Left ventricle myocardium inferior (tissue), 1 donor: ENCODE measurements at regions not wholly inside any gene's neighbourhood (a gene's known extent, or its start where the extent isn't known, plus 50 kb on each side); places are given as distances from the start of the nearest gene placed in this dataset.

Experiments used
- DNase-seq: peaks from one replicate; pipeline ENCODE4 v3.0.0-alpha.2; 2020
- H3K27ac ChIP-seq: fragments of 200-600 bp; replicated peaks from 2 replicates; pipeline ENCODE4 v1.8.0; 2021
- H3K27me3 ChIP-seq: fragments of 200-600 bp; 2 replicates; pipeline ENCODE4 v1.8.0; 2021; ENCODE audit warnings: low read depth
- H3K36me3 ChIP-seq: fragments of 200-600 bp; 2 replicates; pipeline ENCODE4 v1.8.0; 2021
- H3K4me1 ChIP-seq: fragments of 200-600 bp; 2 replicates; pipeline ENCODE4 v1.8.0; 2021
- H3K4me3 ChIP-seq: fragments of 200-600 bp; 2 replicates; pipeline ENCODE4 v1.8.0; 2021; ENCODE audit warnings: mild to moderate bottlenecking, moderate library complexity
- H3K9me3 ChIP-seq: fragments of 200-600 bp; replicated peaks from 2 replicates; pipeline ENCODE4 v1.8.0; 2021
- CTCF ChIP-seq: fragments of 200-600 bp; IDR thresholded peaks from 2 replicates; pipeline ENCODE4 v1.8.0; 2021; ENCODE audit warnings: antibody characterized with exemption, mild to moderate bottlenecking, borderline replicate concordance
- intact Hi-C: fragments of 100-400 bp; cut with micrococcal nuclease; formaldehyde crosslinking; loops from one replicate; pipeline ENCODE4 v1.11.0; 2022
- donor health status: DM: no; HTN: yes; CAD: no; lungs with severe emphysema.

GRCh38 chr3:180184816-180185215 is 148.1 kb upstream of the PEX5L start:
- no peaks in the 10 kb centered on the region for H3K4me1 ChIP-seq
- no peaks in the 10 kb centered on the region for H3K36me3 ChIP-seq
- H3K27me3 ChIP-seq = no peaks in the 10 kb centered on the region
- TF ChIP-seq CTCF = no peak
- no peak overlapping the region for H3K4me3 ChIP-seq
- H3K27ac ChIP-seq = no peak overlapping the region
- H3K9me3 ChIP-seq = no peaks in the 10 kb centered on the region
- intact Hi-C loops = no loop called here
- DNase-seq = no peak

GRCh38 chr3:180185650-180186049 is 148.9 kb upstream of the PEX5L start:
- Histone ChIP-seq H3K27me3 (no peaks in the 10 kb centered on the region), H3K36me3 (no peaks in the 10 kb centered on the region), H3K9me3 (no peaks in the 10 kb centered on the region), H3K4me1 (no peaks in the 10 kb centered on the region), H3K27ac (no peak overlapping the region), H3K4me3 (no peak overlapping the region)
- DNase-seq = no peak
- TF ChIP-seq CTCF = no peak
- intact Hi-C loops = no loop called here

GRCh38 chr3:180188512-180189309 is 152.0 kb upstream of the PEX5L start:
- H3K27ac ChIP-seq = no peak overlapping the region
- H3K27me3 ChIP-seq = no peaks in the 10 kb centered on the region
- H3K4me3 ChIP-seq = no peak overlapping the region
- H3K36me3 ChIP-seq = no peaks in the 10 kb centered on the region
- H3K9me3 ChIP-seq = no peaks in the 10 kb centered on the region
- no peak for TF ChIP-seq CTCF
- intact Hi-C loops = no loop called here
- no peak for DNase-seq
- H3K4me1 ChIP-seq = no peaks in the 10 kb centered on the region

- Histone ChIP-seq H3K4me1 (no peaks in the 10 kb centered on the region), H3K9me3 (no peaks in the 10 kb centered on the region), H3K27me3 (no peaks in the 10 kb centered on the region), H3K27ac (no peak overlapping the region), H3K4me3 (no peak overlapping the region), H3K36me3 (no peaks in the 10 kb centered on the region)
- no peak for TF ChIP-seq CTCF
- DNase-seq = no peak
- intact Hi-C loops = no loop called here
Observed at GRCh38 chr3:180189310-180189648, 152.5 kb upstream of the PEX5L start.

- Histone ChIP-seq H3K4me1 (no peaks in the 10 kb centered on the region), H3K36me3 (no peaks in the 10 kb centered on the region), H3K27ac (no peak overlapping the region), H3K9me3 (no peaks in the 10 kb centered on the region), H3K4me3 (no peak overlapping the region), H3K27me3 (no peaks in the 10 kb centered on the region)
- TF ChIP-seq CTCF = no peak
- no peak for DNase-seq
- intact Hi-C loops = no loop called here
Observed at GRCh38 chr3:180196658-180197057, 159.9 kb upstream of the PEX5L start.
